Activated CD8-positive, alpha-beta T cell treated with anti-CD3 and anti-CD28 coated beads for 36 hours (primary cell): ENCODE measurements at regions not wholly inside any gene's neighbourhood (a gene's known extent, or its start where the extent isn't known, plus 50 kb on each side); places are given as distances from the start of the nearest gene placed in this dataset.

Source experiments
- ATAC-seq: fragments of 200-7000 bp; cut with Tn5 transposase; one replicate; pipeline ENCODE4 v1.10.0; 2021; ENCODE audit warnings: mild to moderate bottlenecking, moderate library complexity
- CTCF ChIA-PET: fragments of 350-600 bp; sonication (Branson Sonifier 250); formaldehyde crosslinking; loops from one replicate; lab custom pipeline; 2021; ENCODE audit warnings: antibody characterized with exemption; lab: Charles Lee
- POLR2A ChIA-PET: fragments of 350-600 bp; sonication (Branson Sonifier 250); formaldehyde crosslinking; loops from one replicate; lab custom pipeline; 2021; ENCODE audit warnings: antibody characterized with exemption; lab: Charles Lee
- DNase-seq: peaks from one replicate; pipeline ENCODE4 v3.0.0-alpha.2; 2020
- H3K27ac Mint-ChIP-seq: one replicate; pipeline ENCODE4 v1.8.0; 2021; ENCODE audit warnings: mild to moderate bottlenecking, mixed read lengths
- H3K27me3 Mint-ChIP-seq: one replicate; pipeline ENCODE4 v1.8.0; 2021; ENCODE audit warnings: mixed read lengths
- H3K36me3 Mint-ChIP-seq: one replicate; pipeline ENCODE4 v1.8.0; 2021; ENCODE audit warnings: low read depth, mixed read lengths
- H3K4me1 Mint-ChIP-seq: one replicate; pipeline ENCODE4 v1.8.0; 2021; ENCODE audit warnings: low read depth, mixed read lengths
- H3K4me3 Mint-ChIP-seq: one replicate; pipeline ENCODE4 v1.8.0; 2021; ENCODE audit warnings: mild to moderate bottlenecking, moderate library complexity, mixed read lengths
- H3K9me3 Mint-ChIP-seq: one replicate; pipeline ENCODE4 v1.8.0; 2021; ENCODE audit warnings: mixed read lengths
- intact Hi-C: fragments of 100-400 bp; cut with micrococcal nuclease; formaldehyde crosslinking; loops from one replicate; pipeline ENCODE4 v1.10.0; 2022
- TF ChIP-seq, protein P1 (sequence below): fragments of 200-600 bp; IDR thresholded peaks from one replicate; pipeline ENCODE4 v1.8.0; 2022; ENCODE audit warnings: antibody characterized with exemption, mild to moderate bottlenecking

DNA sequence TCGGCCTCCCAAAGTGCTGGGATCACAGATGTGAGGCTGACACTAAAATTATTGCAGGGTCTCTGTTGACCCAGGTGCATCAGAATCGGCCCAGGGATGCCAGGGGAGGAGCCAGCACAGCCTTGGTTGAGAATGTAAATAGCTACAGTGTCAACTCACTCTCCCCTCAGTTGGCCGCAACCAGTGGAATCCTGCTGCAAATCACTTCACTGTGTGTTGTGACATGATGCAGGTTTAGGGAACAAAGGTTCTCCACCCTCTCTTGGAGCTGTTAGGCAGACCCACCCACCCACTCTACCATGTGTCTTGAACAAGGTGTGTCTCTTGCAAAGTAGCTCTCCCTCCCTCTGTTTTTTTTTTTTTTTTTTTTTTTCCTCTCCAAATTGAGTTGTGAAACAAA, 60.5 kb upstream of the SOD1 start:
- TF ChIP-seq, protein P1, sequence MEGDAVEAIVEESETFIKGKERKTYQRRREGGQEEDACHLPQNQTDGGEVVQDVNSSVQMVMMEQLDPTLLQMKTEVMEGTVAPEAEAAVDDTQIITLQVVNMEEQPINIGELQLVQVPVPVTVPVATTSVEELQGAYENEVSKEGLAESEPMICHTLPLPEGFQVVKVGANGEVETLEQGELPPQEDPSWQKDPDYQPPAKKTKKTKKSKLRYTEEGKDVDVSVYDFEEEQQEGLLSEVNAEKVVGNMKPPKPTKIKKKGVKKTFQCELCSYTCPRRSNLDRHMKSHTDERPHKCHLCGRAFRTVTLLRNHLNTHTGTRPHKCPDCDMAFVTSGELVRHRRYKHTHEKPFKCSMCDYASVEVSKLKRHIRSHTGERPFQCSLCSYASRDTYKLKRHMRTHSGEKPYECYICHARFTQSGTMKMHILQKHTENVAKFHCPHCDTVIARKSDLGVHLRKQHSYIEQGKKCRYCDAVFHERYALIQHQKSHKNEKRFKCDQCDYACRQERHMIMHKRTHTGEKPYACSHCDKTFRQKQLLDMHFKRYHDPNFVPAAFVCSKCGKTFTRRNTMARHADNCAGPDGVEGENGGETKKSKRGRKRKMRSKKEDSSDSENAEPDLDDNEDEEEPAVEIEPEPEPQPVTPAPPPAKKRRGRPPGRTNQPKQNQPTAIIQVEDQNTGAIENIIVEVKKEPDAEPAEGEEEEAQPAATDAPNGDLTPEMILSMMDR = no peak
- Mint-ChIP-seq H3K36me3 (no peaks in the 10 kb centered on the region), H3K9me3 (no peaks in the 10 kb centered on the region), H3K27ac (no peak overlapping the region), H3K4me1 (no peaks in the 10 kb centered on the region), H3K4me3 (no peak overlapping the region), H3K27me3 (no peaks in the 10 kb centered on the region)
- POLR2A ChIA-PET = no interaction called here
- ATAC-seq = no peak
- no peak for DNase-seq
- intact Hi-C loops = no loop called here
- CTCF ChIA-PET = no interaction called here

DNA sequence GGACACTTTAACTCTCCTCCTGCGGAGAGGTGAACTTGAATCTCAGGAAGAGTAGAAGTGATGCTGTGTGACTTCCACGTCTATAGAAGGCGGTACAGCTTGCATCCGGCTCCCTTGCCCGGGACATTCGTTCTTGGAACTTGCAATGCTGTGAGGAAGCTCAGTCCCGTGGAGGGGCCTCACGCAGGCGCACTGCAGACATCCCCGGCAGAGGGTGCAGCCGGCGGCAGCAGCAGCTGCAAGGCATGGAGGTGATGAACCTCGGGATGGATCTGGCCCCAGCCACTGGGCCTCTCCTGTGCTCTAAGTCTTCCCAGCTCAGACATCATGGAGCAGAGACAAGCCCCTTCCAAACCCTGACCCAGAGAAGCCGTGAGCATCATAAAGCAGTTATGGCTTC, 61.8 kb upstream of the SOD1 start:
- CTCF ChIA-PET = interaction anchor here (1.5 kb wide), 1 partner anchor 16 kb away, joined by 4 read pairs; no protein-coding TSS in a partner anchor
- TF ChIP-seq, protein P1 = no peak
- POLR2A ChIA-PET = interaction anchor here (0.6 kb wide), 1 partner anchor 575 kb away, joined by 3 read pairs; no protein-coding TSS in a partner anchor
- H3K27me3 Mint-ChIP-seq = no peaks in the 10 kb centered on the region
- ATAC-seq (no peak), DNase-seq (no peak)
- no peaks in the 10 kb centered on the region for H3K9me3 Mint-ChIP-seq
- intact Hi-C loops = no loop called here
- H3K36me3 Mint-ChIP-seq = no peaks in the 10 kb centered on the region
- no peak overlapping the region for H3K27ac Mint-ChIP-seq
- no peak overlapping the region for H3K4me3 Mint-ChIP-seq
- no peaks in the 10 kb centered on the region for H3K4me1 Mint-ChIP-seq

DNA sequence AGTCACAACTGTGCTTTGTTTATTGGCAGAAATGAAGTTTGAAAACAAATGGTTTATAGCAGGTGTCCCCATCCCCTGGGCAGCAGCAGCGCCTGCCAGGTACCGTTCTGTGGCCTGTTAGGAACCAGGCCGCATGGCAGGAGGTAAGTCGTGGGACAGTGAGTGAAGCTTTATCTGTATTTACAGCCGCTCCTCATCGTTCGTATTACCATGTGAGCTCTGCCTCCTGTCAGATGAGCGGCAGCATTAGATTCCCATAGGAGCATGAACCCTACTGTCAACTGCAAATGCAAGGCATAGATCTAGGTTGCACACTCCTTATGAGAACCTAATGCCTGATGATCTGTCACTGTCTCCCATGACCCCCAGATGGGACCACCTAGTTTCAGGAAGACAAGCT, 63.4 kb upstream of the SOD1 start:
- ChIA-PET POLR2A (no interaction called here), CTCF (interaction anchor here (1.2 to 2.6 kb wide), 2 partner anchors 8 to 15 kb away, joined by 5 to 11 read pairs; no protein-coding TSS in a partner anchor)
- Mint-ChIP-seq H3K27ac (no peak overlapping the region), H3K4me1 (no peaks in the 10 kb centered on the region), H3K27me3 (no peaks in the 10 kb centered on the region), H3K9me3 (no peaks in the 10 kb centered on the region), H3K36me3 (no peaks in the 10 kb centered on the region), H3K4me3 (no peak overlapping the region)
- intact Hi-C loops = no loop called here
- TF ChIP-seq, protein P1 = no peak
- ATAC-seq = no peak
- no peak for DNase-seq

DNA sequence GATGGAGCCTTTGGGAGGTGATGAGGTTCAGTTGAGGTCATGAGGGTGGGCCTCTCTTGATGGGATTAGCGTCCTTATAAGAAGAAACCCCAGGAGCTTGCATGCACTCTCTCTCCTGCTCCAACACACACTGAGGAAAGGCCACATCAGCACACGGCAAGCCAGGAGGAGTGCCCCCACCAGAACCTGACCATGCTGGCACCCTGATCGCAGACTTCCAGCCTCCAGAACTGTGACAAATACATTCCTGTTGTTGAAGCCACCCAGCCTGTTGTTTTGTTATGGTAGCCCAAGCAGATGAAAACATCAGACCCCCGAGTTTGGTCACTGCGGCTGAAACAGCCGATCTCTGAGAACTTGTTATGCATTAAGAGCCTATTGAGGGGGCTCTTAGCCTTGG, 64.8 kb upstream of the SOD1 start:
- DNase-seq (no peak), ATAC-seq (no peak)
- TF ChIP-seq, protein P1 = no peak
- intact Hi-C loops = no loop called here
- Mint-ChIP-seq H3K36me3 (no peaks in the 10 kb centered on the region), H3K27ac (no peak overlapping the region), H3K27me3 (no peaks in the 10 kb centered on the region), H3K4me3 (no peak overlapping the region), H3K4me1 (no peaks in the 10 kb centered on the region), H3K9me3 (no peaks in the 10 kb centered on the region)
- CTCF ChIA-PET = interaction anchor here (2.6 to 4.5 kb wide), 2 partner anchors 10 to 14 kb away, joined by 11 to 26 read pairs; no protein-coding TSS in a partner anchor
- POLR2A ChIA-PET = no interaction called here

DNA sequence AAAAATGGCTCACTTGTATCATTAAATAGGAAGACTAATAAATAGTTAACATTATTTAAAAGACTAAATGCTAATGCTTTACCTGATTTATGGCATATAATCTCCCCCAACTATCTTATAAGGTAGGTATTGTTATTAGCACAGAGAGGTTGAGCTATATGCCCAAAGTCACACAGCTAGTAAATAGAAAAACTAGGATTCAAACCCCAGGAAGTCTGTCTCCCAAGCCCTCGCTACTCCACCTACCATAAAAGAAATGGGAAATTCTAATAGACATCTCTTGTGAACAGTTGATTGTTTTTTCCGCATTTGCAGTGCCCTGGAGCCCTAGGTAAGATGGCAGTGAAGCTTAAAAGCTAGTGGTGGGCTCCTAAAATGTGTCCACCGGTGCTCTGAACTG, 65.2 kb upstream of the SOD1 start:
- Mint-ChIP-seq H3K27me3 (no peaks in the 10 kb centered on the region), H3K4me3 (no peak overlapping the region), H3K27ac (no peak overlapping the region), H3K9me3 (no peaks in the 10 kb centered on the region), H3K4me1 (no peaks in the 10 kb centered on the region), H3K36me3 (no peaks in the 10 kb centered on the region)
- intact Hi-C loops = no loop called here
- ATAC-seq (no peak), DNase-seq (no peak)
- CTCF ChIA-PET = interaction anchor here (1.3 to 4.5 kb wide), 3 partner anchors 10 to 496 kb away, joined by 3 to 26 read pairs (median 11); no protein-coding TSS in a partner anchor
- TF ChIP-seq, protein P1 = no peak
- POLR2A ChIA-PET = no interaction called here
